HG02642 (cell line): ENCODE measurements at regions not wholly inside any gene's neighbourhood (a gene's known extent, or its start where the extent isn't known, plus 50 kb on each side); places are given as distances from the start of the nearest gene placed in this dataset.
"Not testable (repeated sequence)": the region's sequence is repeated elsewhere in the genome, so short reads cannot be mapped to it uniquely, and the experiment has no call there.

Experiments
- ATAC-seq: cut with Tn5 transposase; IDR thresholded peaks from one replicate; pipeline ENCODE4 v1.9.1; 2021; ENCODE audit warnings: mild to moderate bottlenecking; ENCODE audit not compliant: unreplicated experiment, poor library complexity

- ATAC-seq = no peak
Observed at GRCh38 chr3:182300266-182300665, 493.0 kb upstream of the ATP11B start.

- no peak for ATAC-seq
Observed at GRCh38 chr3:182303169-182303568, 490.1 kb upstream of the ATP11B start.

DNA sequence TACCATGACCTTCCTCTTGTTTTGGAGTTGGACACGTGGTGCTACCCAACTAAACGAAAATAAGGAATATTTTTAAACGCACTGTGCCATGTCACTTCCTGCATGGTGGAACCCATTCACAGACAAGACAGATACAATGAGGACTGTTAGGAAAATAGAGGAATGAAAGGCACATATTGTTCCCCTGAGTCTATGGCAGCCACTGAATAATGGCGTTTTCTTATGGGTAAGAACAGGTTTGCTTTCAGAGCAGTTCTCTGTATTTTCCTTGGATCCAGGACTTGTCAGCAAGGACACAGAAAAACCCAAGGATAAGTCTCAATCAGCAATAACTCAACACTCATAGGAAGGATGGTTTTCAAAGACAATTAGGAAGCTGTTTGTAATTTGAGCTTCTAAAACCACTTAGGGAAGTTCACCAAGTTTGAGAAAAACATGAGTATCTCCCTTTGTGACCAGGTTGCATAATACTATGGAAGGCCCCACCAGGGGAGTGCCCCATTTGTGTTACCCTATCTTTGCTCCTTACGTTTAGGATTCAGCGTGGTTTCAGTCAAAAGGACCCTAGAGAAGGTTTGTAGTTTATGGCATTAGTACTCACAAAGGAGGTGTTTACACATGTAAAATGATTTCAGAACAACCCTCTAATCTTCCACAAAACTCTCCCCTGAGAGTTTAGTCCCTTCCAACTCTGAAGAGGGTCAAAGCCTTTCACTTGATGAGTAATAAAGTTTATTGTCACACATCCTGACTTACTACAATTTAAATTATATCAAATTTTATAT lies 487.2 kb upstream of the ATP11B start:
- ATAC-seq = no peak

DNA sequence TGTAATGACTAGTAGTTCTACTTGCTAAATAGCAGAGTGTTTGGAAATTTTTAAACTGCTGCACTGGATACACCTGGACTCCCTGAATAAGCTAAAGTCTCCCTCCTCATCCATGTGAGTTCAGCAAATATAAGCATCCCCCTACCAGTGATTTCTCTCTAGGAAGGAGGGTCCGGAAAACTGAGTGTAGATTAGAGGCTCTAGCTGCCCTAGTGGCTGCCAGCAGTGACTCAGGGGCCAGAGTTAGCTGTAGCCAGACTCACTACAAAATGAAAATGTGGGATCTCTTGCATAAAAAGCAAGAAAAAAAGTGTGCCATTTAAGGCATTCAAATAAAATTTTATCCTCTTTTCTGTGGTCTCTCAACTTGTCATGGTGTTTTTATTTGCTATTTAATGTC lies 485.0 kb upstream of the ATP11B start:
- no peak for ATAC-seq

GRCh38 chr3:182309120-182309519 lies 484.2 kb upstream of the ATP11B start:
- ATAC-seq = no peak

DNA sequence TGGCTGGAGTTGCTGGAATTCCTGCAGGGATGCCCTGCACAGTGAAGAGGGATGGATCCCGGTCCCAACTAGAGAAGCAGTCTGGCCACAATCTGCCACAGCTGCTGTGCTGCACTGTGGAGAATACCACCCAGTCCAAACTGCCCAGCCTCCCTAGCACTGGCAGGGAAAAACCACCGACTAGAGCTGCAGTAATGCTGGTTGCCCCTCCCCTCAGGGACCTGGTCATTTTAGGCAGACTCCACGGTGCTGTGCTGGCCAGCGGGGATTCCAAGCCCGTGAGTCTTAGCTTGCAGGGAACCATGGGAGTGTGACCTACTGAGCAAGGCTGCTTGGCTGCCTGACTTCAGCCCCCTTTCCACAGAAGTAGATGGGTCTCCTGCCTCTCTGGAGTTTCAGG lies 478.0 kb upstream of the ATP11B start:
- ATAC-seq = no peak

DNA sequence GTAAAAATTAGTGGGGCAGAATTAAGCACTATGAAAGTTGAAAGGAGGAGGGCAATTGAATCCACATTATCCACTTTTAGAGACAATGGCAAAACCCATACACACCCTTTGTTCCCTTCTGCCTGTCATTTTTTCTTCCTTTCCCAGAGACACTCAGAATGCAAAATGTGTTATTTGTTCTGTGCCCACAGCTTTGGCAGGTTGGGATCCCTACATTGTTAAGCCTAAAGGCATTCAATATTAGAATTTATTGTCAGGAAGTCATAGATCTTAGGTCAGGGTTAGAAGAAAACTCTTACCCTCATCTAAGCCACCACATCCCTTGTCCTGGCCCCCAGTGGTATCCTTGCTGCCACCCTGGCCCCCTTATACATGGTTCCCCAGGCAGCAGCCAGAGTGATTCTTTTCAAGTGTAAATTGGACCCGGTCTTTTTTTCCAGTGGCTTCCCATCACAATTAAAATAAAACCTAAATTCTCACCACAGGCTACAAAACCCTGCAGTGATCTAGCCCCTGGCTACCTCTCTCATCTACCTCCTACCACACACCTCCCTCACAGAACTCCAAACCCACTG lies 470.1 kb upstream of the ATP11B start:
- no peak for ATAC-seq

GRCh38 chr3:182323898-182324297 lies 469.4 kb upstream of the ATP11B start:
- ATAC-seq = no peak

- ATAC-seq = no peak
Observed at GRCh38 chr3:182325213-182325950, 467.9 kb upstream of the ATP11B start.

GRCh38 chr3:182327196-182327681 lies 466.1 kb upstream of the ATP11B start:
- ATAC-seq = no peak

DNA sequence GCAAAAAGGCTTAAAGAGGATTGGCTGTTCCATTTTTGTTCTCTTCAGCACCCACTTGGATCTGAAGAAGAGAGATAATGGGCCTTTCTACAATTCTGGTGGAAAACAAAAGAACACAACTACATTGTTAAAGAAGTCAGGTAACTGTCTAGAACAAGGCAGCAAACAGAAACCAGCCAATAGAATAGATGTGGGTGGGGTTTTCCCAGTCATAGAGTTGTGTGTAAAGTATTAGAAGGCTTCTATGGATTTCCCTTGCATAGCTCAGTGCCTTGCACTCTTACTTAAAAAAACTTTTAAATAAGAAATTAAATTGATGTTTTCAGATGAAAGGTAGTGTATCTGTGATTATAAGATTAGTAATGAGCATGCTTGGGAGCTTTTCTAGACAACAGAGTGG lies 462.7 kb upstream of the ATP11B start:
- no peak for ATAC-seq

GRCh38 chr3:182331341-182331740 lies 462.0 kb upstream of the ATP11B start:
- no peak for ATAC-seq

- ATAC-seq = no peak
Observed at GRCh38 chr3:182342252-182342651, 451.1 kb upstream of the ATP11B start.

DNA sequence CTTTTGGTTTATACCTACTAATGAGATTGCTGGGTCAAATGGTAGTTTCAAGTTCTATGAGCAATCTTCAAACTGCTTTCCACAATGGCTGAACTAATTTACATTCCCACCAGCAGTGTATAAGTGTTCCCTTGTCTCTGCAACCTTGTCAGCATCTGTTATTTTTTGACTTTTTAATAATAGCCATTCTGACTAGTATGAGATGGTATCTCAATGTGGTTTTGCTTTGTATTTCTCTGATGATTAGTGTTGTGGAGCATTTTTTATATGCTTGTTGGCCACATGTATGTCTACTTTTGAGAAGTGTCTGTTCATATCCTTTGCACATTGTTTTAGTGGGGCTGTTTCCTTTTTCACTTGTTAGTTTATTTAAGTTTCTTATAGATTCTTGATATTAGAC lies 449.3 kb upstream of the ATP11B start:
- ATAC-seq = not testable (repeated sequence)

DNA sequence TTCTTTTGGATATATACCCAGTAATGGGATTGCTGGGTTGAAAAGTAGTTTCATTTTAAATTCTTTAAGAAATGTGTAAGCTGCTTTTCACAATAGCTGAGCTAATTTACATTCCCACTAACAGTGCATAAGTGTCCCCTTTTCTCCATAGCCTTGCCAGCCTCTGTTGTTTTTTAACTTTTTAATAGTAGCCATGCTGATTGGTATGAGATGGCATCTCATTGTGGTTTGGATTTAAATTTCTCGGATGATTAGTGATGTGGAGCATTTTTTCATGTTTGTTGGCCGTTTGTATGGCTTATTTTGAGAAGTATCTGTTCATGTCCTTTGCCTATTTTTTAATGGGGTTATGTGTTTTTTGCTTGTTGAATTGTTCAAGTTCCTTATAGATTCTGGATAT lies 444.3 kb upstream of the ATP11B start:
- no peak for ATAC-seq

GRCh38 chr3:182349951-182350517 lies 443.3 kb upstream of the ATP11B start:
- ATAC-seq = no peak

DNA sequence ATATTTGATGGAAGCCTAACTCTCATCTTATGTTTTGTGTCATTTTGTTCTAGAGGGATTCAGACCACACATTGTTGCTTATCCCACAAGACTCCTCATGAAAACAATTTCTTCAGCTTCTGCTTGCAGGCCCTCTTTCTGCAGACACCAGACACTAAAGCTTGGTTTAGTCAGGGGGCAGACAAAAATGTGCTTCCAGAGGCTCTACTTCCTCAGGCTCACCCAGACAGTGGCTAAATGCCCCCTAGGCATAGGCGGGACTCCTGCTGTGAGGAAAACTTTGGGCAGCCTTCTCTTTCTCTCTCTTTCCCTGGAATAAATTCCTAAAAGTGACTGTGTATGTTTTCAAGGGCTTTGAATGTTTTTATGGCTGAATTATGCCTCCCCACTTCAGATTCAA lies 435.4 kb upstream of the ATP11B start:
- ATAC-seq = no peak

- ATAC-seq = no peak
Observed at GRCh38 chr3:182364323-182364722, 429.0 kb upstream of the ATP11B start.

- ATAC-seq = no peak
Observed at GRCh38 chr3:182364723-182365650, 428.3 kb upstream of the ATP11B start.

DNA sequence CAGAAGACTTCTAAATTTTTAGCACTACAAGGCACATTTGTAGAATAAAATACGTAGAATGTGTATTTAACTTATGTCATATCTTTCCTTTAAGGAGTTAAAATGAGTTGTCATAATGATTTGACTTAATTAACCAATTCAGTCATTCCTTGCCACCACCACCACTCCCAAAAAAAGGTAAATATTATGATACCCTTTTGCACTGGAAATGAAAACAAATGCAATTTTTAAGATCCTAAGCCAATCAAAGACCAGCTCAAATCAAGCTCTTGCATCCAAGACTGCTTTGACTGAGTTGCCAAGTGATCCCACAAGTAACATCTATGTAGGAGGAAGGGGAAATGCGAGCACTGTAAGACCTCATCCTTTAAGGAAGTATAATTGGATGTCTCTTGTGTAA lies 426.6 kb upstream of the ATP11B start:
- no peak for ATAC-seq
